IMR-90 (cell line): ENCODE measurements at regions not wholly inside any gene's neighbourhood (a gene's known extent, or its start where the extent isn't known, plus 50 kb on each side); places are given as distances from the start of the nearest gene placed in this dataset.

ENCODE experiments used
- ATAC-seq: fragments of 200-7000 bp; cut with Tn5 transposase; 2 replicates; pipeline ENCODE4 v1.9.1; 2020; ENCODE audit warnings: low read depth, mild to moderate bottlenecking, moderate library complexity
- BruUV-seq: library from RNA; stranded (reverse); fragments of 400-500 nt; replicated peaks from 2 replicates; lab custom pipeline; 2021; lab: Mats Ljungman, UMichigan
- CTCF ChIA-PET: fragments of 300-600 bp; formaldehyde crosslinking; extraction: SDS; loops from one replicate; lab custom pipeline; 2021; ENCODE audit warnings: antibody characterized with exemption; lab: Yijun Ruan, JAX
- POLR2A ChIA-PET: fragments of 300-600 bp; sonication (Branson Sonifier 250); formaldehyde crosslinking; loops from one replicate; lab custom pipeline; 2022; ENCODE audit warnings: antibody characterized with exemption; ENCODE audit not compliant: unreplicated experiment; lab: Charles Lee
- DNase-seq: peaks from one replicate; pipeline ENCODE4 v3.0.0; 2013
- H2AFZ ChIP-seq: replicated peaks from 2 replicates; pipeline ENCODE3; 2013; ENCODE audit warnings: low read length, mild to moderate bottlenecking; ENCODE audit not compliant: poor library complexity
- H2AK5ac ChIP-seq: 2 replicates; pipeline ENCODE4 v1.6.1; 2013; ENCODE audit warnings: low read depth, low read length, inconsistent platforms
- H2AK9ac ChIP-seq: replicated peaks from 2 replicates; pipeline ENCODE3; 2013; ENCODE audit warnings: mild to moderate bottlenecking, low read depth, low read length, moderate library complexity; ENCODE audit not compliant: poor library complexity
- H2BK120ac ChIP-seq: 2 replicates; pipeline ENCODE4 v1.6.1; 2013; ENCODE audit warnings: low read depth, low read length, inconsistent platforms
- H2BK15ac ChIP-seq: 3 replicates; pipeline ENCODE4 v1.6.1; 2013; ENCODE audit warnings: low read depth, low read length, inconsistent platforms
- H2BK20ac ChIP-seq: 2 replicates; pipeline ENCODE4 v1.6.1; 2013; ENCODE audit warnings: low read depth, mild to moderate bottlenecking, inconsistent platforms, low read length, moderate library complexity
- H2BK5ac ChIP-seq: 2 replicates; pipeline ENCODE4 v1.6.1; 2013; ENCODE audit warnings: mild to moderate bottlenecking, low read depth, low read length, inconsistent platforms; ENCODE audit not compliant: poor library complexity, severe bottlenecking
- H3K14ac ChIP-seq: replicated peaks from 2 replicates; pipeline ENCODE4 v1.6.1; 2013; ENCODE audit warnings: low read depth, low read length, inconsistent platforms
- H3K18ac ChIP-seq: 2 replicates; pipeline ENCODE4 v1.6.1; 2013; ENCODE audit warnings: low read depth, low read length, control low read depth
- H3K23ac ChIP-seq: 2 replicates; pipeline ENCODE4 v1.6.1; 2013; ENCODE audit warnings: low read depth, low read length, inconsistent platforms
- H3K27ac ChIP-seq: 2 replicates; pipeline ENCODE4 v1.5.1; 2013; ENCODE audit warnings: mild to moderate bottlenecking, control low read depth, low read length; ENCODE audit not compliant: insufficient read depth
- H3K27me3 ChIP-seq: 2 replicates; pipeline ENCODE4 v1.6.1; 2013; ENCODE audit warnings: low read length; ENCODE audit not compliant: control insufficient read depth, insufficient read depth
- H3K36me3 ChIP-seq: 2 replicates; pipeline ENCODE4 v1.6.1; 2013; ENCODE audit warnings: low read length, mixed read lengths; ENCODE audit not compliant: control insufficient read depth, insufficient read depth
- H3K4ac ChIP-seq: 2 replicates; pipeline ENCODE4 v1.6.1; 2013; ENCODE audit warnings: low read depth, low read length, inconsistent platforms
- H3K4me1 ChIP-seq: 2 replicates; pipeline ENCODE4 v1.6.1; 2013; ENCODE audit warnings: low read length, mixed read lengths; ENCODE audit not compliant: control insufficient read depth, insufficient read depth
- H3K4me2 ChIP-seq: 2 replicates; pipeline ENCODE4 v1.6.1; 2013; ENCODE audit warnings: low read depth, mild to moderate bottlenecking, control low read depth, low read length, moderate library complexity
- H3K4me3 ChIP-seq: 2 replicates; pipeline ENCODE4 v1.5.1; 2013; ENCODE audit warnings: low read depth, mild to moderate bottlenecking, control low read depth, low read length, moderate library complexity; ENCODE audit not compliant: insufficient read depth
- H3K56ac ChIP-seq: 2 replicates; pipeline ENCODE4 v1.6.1; 2013; ENCODE audit warnings: low read length, inconsistent platforms; ENCODE audit not compliant: insufficient read depth; ENCODE audit errors: extremely low read depth
- H3K79me1 ChIP-seq, 2 experiments: 2 replicates each; pipeline ENCODE4 v1.6.1; 2013; ENCODE audit warnings: low read length in 2 of 2, inconsistent platforms in 1 of 2, low read depth in 1 of 2
- H3K9ac ChIP-seq: 2 replicates; pipeline ENCODE4 v1.6.1; 2013; ENCODE audit warnings: low read depth, low read length, control low read depth
- H3K9me1 ChIP-seq: 2 replicates; pipeline ENCODE4 v1.6.1; 2013; ENCODE audit warnings: low read length, inconsistent platforms; ENCODE audit not compliant: insufficient read depth
- H3K9me3 ChIP-seq: 2 replicates; pipeline ENCODE4 v1.6.1; 2013; ENCODE audit warnings: low read length; ENCODE audit not compliant: control insufficient read depth, insufficient read depth
- H4K20me1 ChIP-seq: 2 replicates; pipeline ENCODE4 v1.6.1; 2013; ENCODE audit warnings: low read length, inconsistent platforms; ENCODE audit not compliant: insufficient read depth
- H4K5ac ChIP-seq: 2 replicates; pipeline ENCODE4 v1.6.1; 2013; ENCODE audit warnings: mild to moderate bottlenecking, low read depth, low read length, control low read depth
- H4K8ac ChIP-seq, 2 experiments: 2 replicates each; pipeline ENCODE4 v1.6.1; 2013; ENCODE audit warnings: low read depth in 2 of 2, low read length in 2 of 2, control low read depth in 1 of 2, inconsistent platforms in 1 of 2
- H4K91ac ChIP-seq: 2 replicates; pipeline ENCODE4 v1.6.1; 2013; ENCODE audit warnings: low read depth, low read length, inconsistent platforms; ENCODE audit not compliant: insufficient read depth
- CEBPB ChIP-seq: IDR thresholded peaks from 2 replicates; pipeline ENCODE4 v1.6.1; 2012; ENCODE audit warnings: low read depth, low read length, improper control_type of control experiment
- CHD1 ChIP-seq: IDR thresholded peaks from 2 replicates; pipeline ENCODE4 v1.6.1; 2012; ENCODE audit warnings: low read depth, low read length, improper control_type of control experiment
- FOS ChIP-seq: fragments of 150-350 bp; IDR thresholded peaks from 2 replicates; pipeline ENCODE4 v1.6.1; 2016; ENCODE audit warnings: low read depth, low read length
- MAFK ChIP-seq: IDR thresholded peaks from 2 replicates; pipeline ENCODE4 v1.6.1; 2012; ENCODE audit warnings: low read depth, low read length, improper control_type of control experiment
- MAZ ChIP-seq: IDR thresholded peaks from 2 replicates; pipeline ENCODE4 v1.6.1; 2012; ENCODE audit warnings: low read depth, mild to moderate bottlenecking, low read length, improper control_type of control experiment, moderate library complexity, borderline replicate concordance
- NFE2L2 ChIP-seq: fragments of 150-350 bp; IDR thresholded peaks from 2 replicates; pipeline ENCODE4 v1.6.1; 2016; ENCODE audit warnings: low read depth, mild to moderate bottlenecking, low read length
- POLR2A ChIP-seq: IDR thresholded peaks from 2 replicates; pipeline ENCODE4 v1.6.1; 2012; ENCODE audit warnings: mild to moderate bottlenecking, low read depth, low read length
- RAD21 ChIP-seq: IDR thresholded peaks from 2 replicates; pipeline ENCODE4 v1.6.1; 2012; ENCODE audit warnings: low read length, improper control_type of control experiment
- WGBS, 2 experiments: methylation state at CpG; one replicate each; pipeline versions ENCODE4 v1.1.5 to v1.1.7; 2013; ENCODE audit warnings: missing lambda C conversion rate in 2 of 2; ENCODE audit not compliant: insufficient read length in 1 of 2; ENCODE audit errors: extremely low coverage in 2 of 2; 5-methylcytosine and 5-hydroxymethylcytosine counted together
- dilution Hi-C: fragments of 300-500 bp; cut with HindIII; formaldehyde crosslinking; loops from one replicate; pipeline ENCODE4 v1.14.3; 2018; ENCODE audit warnings: low sequenced_read_pairs; ENCODE audit not compliant: unreplicated experiment
- in situ Hi-C: fragments of 300-500 bp; cut with MboI; formaldehyde crosslinking; loops from 3 replicates; pipeline ENCODE4 v1.14.3; 2019; ENCODE audit warnings: low sequenced_read_pairs, inconsistent platforms, mixed read lengths
- intact Hi-C: fragments of 100-400 bp; cut with micrococcal nuclease; formaldehyde crosslinking; loops from 2 replicates; pipeline ENCODE4 v1.10.0; 2022
- TF ChIP-seq, protein P1 (sequence below): fragments of 150-350 bp; IDR thresholded peaks from 2 replicates; pipeline ENCODE4 v1.6.1; 2016; ENCODE audit warnings: low read depth, mild to moderate bottlenecking, low read length, moderate library complexity, borderline replicate concordance
- TF ChIP-seq, protein P2 (sequence below): conservative IDR thresholded peaks from 2 replicates; pipeline ENCODE4 v1.5.1; 2012; ENCODE audit warnings: mild to moderate bottlenecking, low read depth, low read length, improper control_type of control experiment
- TF ChIP-seq, protein P3 (sequence below): fragments of 150-350 bp; IDR thresholded peaks from 2 replicates; pipeline ENCODE4 v1.6.1; 2017; ENCODE audit warnings: mild to moderate bottlenecking, antibody characterized with exemption, low read length, low read depth

DNA sequence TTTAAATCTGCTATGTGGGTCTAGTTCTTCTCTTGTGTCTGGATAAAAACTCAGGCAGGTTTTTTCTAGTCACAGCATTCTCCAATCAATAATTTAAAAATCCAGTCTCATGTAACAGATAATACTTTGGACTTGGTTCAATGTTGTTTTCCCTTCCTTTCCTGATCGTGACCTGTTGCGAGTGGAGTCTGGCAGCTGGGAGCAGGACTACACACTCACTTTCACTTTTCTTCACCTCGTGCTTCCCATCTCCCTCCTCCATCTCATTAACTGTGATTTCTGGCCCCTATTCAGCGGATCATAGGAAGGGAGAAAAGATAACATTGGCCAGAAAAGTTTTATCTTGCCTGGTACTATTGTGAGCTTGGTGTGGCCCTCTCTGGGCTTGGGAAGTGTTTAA is 96.6 kb upstream of the GATB start:
- Histone ChIP-seq H3K36me3 (no peaks in the 10 kb centered on the region), H3K27ac (no peak overlapping the region), H3K18ac (no peak overlapping the region), H2BK5ac (no peak overlapping the region), H3K23ac (no peak overlapping the region), H2AK9ac (no peak overlapping the region), H3K27me3 (peaks cover 9% of the 10 kb centered on the region; the same call in 1 of the 2 replicates), H2AK5ac (no peak overlapping the region), H3K9ac (no peak overlapping the region), H2BK120ac (no peak overlapping the region), H4K8ac (no peak overlapping the region), H3K4me1 (no peaks in the 10 kb centered on the region), H3K9me3 (no peaks in the 10 kb centered on the region), H3K4me2 (peak overlapping the region; percentile 12), H4K5ac (no peak overlapping the region), H3K56ac (no peak overlapping the region), H2BK15ac (no peak overlapping the region), H4K20me1 (no peaks in the 10 kb centered on the region), H3K79me1 (no peaks in the 10 kb centered on the region), H2AFZ (no peak overlapping the region), H3K4me3 (peak overlapping the region; percentile 2; the same call in 1 of the 2 replicates), H3K9me1 (0 out of 2 replicates have a peak, but pooled peaks cover 2% of the 10 kb centered on the region), H3K14ac (no peak overlapping the region), H4K91ac (no peak overlapping the region), H3K4ac (no peak overlapping the region), H2BK20ac (no peak overlapping the region)
- TF ChIP-seq NFE2L2 (no peak), RAD21 (no peak), CHD1 (no peak), MAZ (no peak), MAFK (no peak), CEBPB (no peak), FOS (no peak), POLR2A (no peak)
- TF ChIP-seq, protein P1, sequence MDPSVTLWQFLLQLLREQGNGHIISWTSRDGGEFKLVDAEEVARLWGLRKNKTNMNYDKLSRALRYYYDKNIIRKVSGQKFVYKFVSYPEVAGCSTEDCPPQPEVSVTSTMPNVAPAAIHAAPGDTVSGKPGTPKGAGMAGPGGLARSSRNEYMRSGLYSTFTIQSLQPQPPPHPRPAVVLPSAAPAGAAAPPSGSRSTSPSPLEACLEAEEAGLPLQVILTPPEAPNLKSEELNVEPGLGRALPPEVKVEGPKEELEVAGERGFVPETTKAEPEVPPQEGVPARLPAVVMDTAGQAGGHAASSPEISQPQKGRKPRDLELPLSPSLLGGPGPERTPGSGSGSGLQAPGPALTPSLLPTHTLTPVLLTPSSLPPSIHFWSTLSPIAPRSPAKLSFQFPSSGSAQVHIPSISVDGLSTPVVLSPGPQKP = no peak
- TF ChIP-seq, protein P2, sequence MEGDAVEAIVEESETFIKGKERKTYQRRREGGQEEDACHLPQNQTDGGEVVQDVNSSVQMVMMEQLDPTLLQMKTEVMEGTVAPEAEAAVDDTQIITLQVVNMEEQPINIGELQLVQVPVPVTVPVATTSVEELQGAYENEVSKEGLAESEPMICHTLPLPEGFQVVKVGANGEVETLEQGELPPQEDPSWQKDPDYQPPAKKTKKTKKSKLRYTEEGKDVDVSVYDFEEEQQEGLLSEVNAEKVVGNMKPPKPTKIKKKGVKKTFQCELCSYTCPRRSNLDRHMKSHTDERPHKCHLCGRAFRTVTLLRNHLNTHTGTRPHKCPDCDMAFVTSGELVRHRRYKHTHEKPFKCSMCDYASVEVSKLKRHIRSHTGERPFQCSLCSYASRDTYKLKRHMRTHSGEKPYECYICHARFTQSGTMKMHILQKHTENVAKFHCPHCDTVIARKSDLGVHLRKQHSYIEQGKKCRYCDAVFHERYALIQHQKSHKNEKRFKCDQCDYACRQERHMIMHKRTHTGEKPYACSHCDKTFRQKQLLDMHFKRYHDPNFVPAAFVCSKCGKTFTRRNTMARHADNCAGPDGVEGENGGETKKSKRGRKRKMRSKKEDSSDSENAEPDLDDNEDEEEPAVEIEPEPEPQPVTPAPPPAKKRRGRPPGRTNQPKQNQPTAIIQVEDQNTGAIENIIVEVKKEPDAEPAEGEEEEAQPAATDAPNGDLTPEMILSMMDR = no peak
- TF ChIP-seq, protein P3, sequence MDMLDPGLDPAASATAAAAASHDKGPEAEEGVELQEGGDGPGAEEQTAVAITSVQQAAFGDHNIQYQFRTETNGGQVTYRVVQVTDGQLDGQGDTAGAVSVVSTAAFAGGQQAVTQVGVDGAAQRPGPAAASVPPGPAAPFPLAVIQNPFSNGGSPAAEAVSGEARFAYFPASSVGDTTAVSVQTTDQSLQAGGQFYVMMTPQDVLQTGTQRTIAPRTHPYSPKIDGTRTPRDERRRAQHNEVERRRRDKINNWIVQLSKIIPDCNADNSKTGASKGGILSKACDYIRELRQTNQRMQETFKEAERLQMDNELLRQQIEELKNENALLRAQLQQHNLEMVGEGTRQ = no peak
- CTCF ChIA-PET = no interaction called here
- in situ Hi-C loops = no loop called here
- ATAC-seq (no peak), DNase-seq (no peak)
- no TSS peak for BruUV-seq
- intact Hi-C loops = no loop called here
- no CpG with 5 or more reads among the region's 4 CpGs for WGBS, 2 experiments
- dilution Hi-C loops = no loop called here
- POLR2A ChIA-PET = no interaction called here
